Adrenal gland (tissue), 5 donors: ENCODE measurements at regions not wholly inside any gene's neighbourhood (a gene's known extent, or its start where the extent isn't known, plus 50 kb on each side); places are given as distances from the start of the nearest gene placed in this dataset.

Experiments used
- POLR2A ChIP-seq, 2 donors: fragments of 450-650 bp; IDR thresholded peaks; one replicate each; pipeline ENCODE4 v1.6.1; 2017; ENCODE audit warnings: antibody characterized with exemption in 2 of 2, mild to moderate bottlenecking in 2 of 2, moderate library complexity in 1 of 2
- TF ChIP-seq, protein P1 (sequence below), 6 experiments: fragments of 450-650 bp in 4 of 6; fragments of 200-600 bp in 2 of 6; sonication (generic) in 1 of 6; IDR thresholded peaks; 1 replicate in 5 of 6; 2 replicates in 1 of 6; pipeline versions ENCODE4 v1.5.1 to v1.8.0; 2016 to 2021; ENCODE audit warnings: antibody characterized with exemption in 6 of 6, mild to moderate bottlenecking in 2 of 6, moderate library complexity in 1 of 6
- donor health status: DM: no; HTN: no; CAD: no.

DNA sequence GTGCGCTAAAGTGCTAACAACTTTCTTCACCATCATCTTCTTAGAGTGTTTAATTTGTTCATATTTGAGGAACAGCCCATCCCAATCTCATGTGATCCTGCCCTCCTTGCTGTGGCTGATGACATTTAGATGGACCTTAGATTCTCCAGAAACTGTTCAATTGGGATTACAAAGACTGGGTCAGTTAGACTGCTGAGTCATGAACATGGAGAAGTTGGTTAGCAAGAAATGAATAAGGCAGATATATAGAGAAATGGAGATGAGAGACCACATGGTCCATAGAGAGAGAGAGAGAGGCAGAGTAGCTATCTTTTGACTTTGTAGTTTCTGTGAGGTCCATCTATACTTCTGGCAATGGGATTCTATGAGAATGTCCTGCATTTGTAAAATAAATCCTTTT is 275.9 kb downstream of the GLUD2 start:
- no peak for TF ChIP-seq POLR2A (IDR thresholded peaks at IDR 0.05)
- TF ChIP-seq, protein P1, sequence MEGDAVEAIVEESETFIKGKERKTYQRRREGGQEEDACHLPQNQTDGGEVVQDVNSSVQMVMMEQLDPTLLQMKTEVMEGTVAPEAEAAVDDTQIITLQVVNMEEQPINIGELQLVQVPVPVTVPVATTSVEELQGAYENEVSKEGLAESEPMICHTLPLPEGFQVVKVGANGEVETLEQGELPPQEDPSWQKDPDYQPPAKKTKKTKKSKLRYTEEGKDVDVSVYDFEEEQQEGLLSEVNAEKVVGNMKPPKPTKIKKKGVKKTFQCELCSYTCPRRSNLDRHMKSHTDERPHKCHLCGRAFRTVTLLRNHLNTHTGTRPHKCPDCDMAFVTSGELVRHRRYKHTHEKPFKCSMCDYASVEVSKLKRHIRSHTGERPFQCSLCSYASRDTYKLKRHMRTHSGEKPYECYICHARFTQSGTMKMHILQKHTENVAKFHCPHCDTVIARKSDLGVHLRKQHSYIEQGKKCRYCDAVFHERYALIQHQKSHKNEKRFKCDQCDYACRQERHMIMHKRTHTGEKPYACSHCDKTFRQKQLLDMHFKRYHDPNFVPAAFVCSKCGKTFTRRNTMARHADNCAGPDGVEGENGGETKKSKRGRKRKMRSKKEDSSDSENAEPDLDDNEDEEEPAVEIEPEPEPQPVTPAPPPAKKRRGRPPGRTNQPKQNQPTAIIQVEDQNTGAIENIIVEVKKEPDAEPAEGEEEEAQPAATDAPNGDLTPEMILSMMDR (IDR thresholded peaks at IDR 0.05): no peak
